ENCODE measurements at regions not wholly inside any gene's neighbourhood (a gene's known extent, or its start where the extent isn't known, plus 50 kb on each side); places are given as distances from the start of the nearest gene placed in this dataset.

DNA sequence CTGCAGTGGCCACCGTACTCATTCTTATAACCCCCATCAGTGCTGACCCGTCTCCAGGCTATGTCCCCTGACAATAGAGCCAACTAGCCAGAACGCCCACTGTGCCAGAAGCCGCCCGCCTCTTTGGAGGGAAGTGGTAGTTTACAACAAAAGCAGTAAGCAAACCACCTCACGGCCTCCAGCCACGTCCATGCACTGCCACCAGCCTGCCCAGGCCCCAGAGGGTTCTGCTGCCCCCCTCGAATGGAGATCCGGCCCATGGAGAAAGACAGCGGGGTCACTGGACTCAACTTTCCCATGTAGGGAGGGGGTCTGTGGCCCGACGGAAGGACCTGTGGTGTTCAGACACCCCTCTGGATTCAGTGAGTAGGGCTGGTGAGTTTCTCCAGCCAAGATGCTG lies 340.3 kb downstream of the CTTN start:
- TF ChIP-seq, protein P1, sequence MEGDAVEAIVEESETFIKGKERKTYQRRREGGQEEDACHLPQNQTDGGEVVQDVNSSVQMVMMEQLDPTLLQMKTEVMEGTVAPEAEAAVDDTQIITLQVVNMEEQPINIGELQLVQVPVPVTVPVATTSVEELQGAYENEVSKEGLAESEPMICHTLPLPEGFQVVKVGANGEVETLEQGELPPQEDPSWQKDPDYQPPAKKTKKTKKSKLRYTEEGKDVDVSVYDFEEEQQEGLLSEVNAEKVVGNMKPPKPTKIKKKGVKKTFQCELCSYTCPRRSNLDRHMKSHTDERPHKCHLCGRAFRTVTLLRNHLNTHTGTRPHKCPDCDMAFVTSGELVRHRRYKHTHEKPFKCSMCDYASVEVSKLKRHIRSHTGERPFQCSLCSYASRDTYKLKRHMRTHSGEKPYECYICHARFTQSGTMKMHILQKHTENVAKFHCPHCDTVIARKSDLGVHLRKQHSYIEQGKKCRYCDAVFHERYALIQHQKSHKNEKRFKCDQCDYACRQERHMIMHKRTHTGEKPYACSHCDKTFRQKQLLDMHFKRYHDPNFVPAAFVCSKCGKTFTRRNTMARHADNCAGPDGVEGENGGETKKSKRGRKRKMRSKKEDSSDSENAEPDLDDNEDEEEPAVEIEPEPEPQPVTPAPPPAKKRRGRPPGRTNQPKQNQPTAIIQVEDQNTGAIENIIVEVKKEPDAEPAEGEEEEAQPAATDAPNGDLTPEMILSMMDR (IDR thresholded peaks at IDR 0.05; ENCODE audit: insufficient read depth, low read length, poor library complexity, severe bottlenecking) = no peak
- no peak for TF ChIP-seq EZH2phosphoT487 (conservative IDR thresholded peaks at IDR 0.05; ENCODE audit: low read length)
